CD4-positive, alpha-beta T cell (primary cell): ENCODE measurements at regions not wholly inside any gene's neighbourhood (a gene's known extent, or its start where the extent isn't known, plus 50 kb on each side); places are given as distances from the start of the nearest gene placed in this dataset.

Experiments
- ATAC-seq: fragments of 200-7000 bp; cut with Tn5 transposase; one replicate; pipeline ENCODE4 v1.10.0; 2022; ENCODE audit warnings: mild to moderate bottlenecking; ENCODE audit not compliant: poor library complexity
- CTCF ChIA-PET: fragments of 350-600 bp; sonication (Branson Sonifier 250); formaldehyde crosslinking; loops from one replicate; lab custom pipeline; 2021; ENCODE audit warnings: antibody characterized with exemption, inconsistent platforms; lab: Charles Lee
- POLR2A ChIA-PET: fragments of 350-600 bp; sonication (Branson Sonifier 250); formaldehyde crosslinking; loops from one replicate; lab custom pipeline; 2021; ENCODE audit warnings: antibody characterized with exemption, inconsistent platforms; lab: Charles Lee
- DNase-seq, 14 experiments: peaks; one replicate each; pipeline ENCODE4 v3.0.0-alpha.2; 2013 to 2020; ENCODE audit warnings: mixed read lengths in 2 of 14
- H3K27ac ChIP-seq, 2 donors: one replicate each; pipeline versions ENCODE4 v1.5.1 to v1.7.0; 2013; ENCODE audit warnings: low read length in 2 of 2, low read depth in 1 of 2, mild to moderate bottlenecking in 1 of 2
- H3K27me3 ChIP-seq, 2 experiments: 1 replicate in 1 of 2; 2 replicates in 1 of 2; pipeline versions ENCODE4 v1.6.1 to v1.7.0; 2013; ENCODE audit warnings: low read length in 2 of 2, control low read depth in 1 of 2, mild to moderate bottlenecking in 1 of 2, moderate library complexity in 1 of 2; ENCODE audit not compliant: insufficient read depth in 2 of 2, control insufficient read depth in 1 of 2
- H3K36me3 ChIP-seq: one replicate; pipeline ENCODE4 v1.6.1; 2013; ENCODE audit warnings: low read length, control low read depth; ENCODE audit not compliant: insufficient read depth
- H3K4me1 ChIP-seq: one replicate; pipeline ENCODE4 v1.6.1; 2013; ENCODE audit warnings: low read length, control low read depth; ENCODE audit not compliant: insufficient read depth
- H3K4me3 ChIP-seq: one replicate; pipeline ENCODE4 v1.5.1; 2013; ENCODE audit warnings: mild to moderate bottlenecking, low read length, moderate library complexity
- H3K9me3 ChIP-seq, 2 experiments: 1 replicate in 1 of 2; 2 replicates in 1 of 2; pipeline versions ENCODE4 v1.6.1 to v1.7.0; 2013; ENCODE audit warnings: low read length in 2 of 2, mild to moderate bottlenecking in 2 of 2, control low read depth in 1 of 2, moderate library complexity in 1 of 2; ENCODE audit not compliant: control insufficient read depth in 1 of 2, insufficient read depth in 1 of 2
- H3K27ac Mint-ChIP-seq: one replicate; pipeline ENCODE4 v1.8.0; 2020; ENCODE audit warnings: mixed read lengths
- H3K27me3 Mint-ChIP-seq: one replicate; pipeline ENCODE4 v1.8.0; 2021; ENCODE audit warnings: mixed read lengths
- H3K36me3 Mint-ChIP-seq: one replicate; pipeline ENCODE4 v1.8.0; 2021; ENCODE audit warnings: low read depth, mixed read lengths
- H3K4me1 Mint-ChIP-seq: one replicate; pipeline ENCODE4 v1.8.0; 2021; ENCODE audit warnings: low read depth, mixed read lengths
- H3K4me3 Mint-ChIP-seq: one replicate; pipeline ENCODE4 v1.8.0; 2020; ENCODE audit warnings: mild to moderate bottlenecking, mixed read lengths
- H3K9me3 Mint-ChIP-seq: one replicate; pipeline ENCODE4 v1.8.0; 2020; ENCODE audit warnings: mixed read lengths
- CTCF ChIP-seq: fragments of 200-600 bp; IDR thresholded peaks from one replicate; pipeline ENCODE4 v1.8.0; 2022; ENCODE audit warnings: antibody characterized with exemption, mild to moderate bottlenecking
- intact Hi-C, 2 experiments: fragments of 100-400 bp; cut with DNase I in 1 of 2; cut with micrococcal nuclease in 1 of 2; formaldehyde crosslinking; loops; one replicate each; pipeline versions ENCODE4 v1.15.1 to v1.9.0; 2023 to 2025; cut with DNase I, micrococcal nuclease

GRCh38 chr6:15058200-15059061, 187.4 kb upstream of the JARID2 start:
- Mint-ChIP-seq H3K36me3 (no peaks in the 10 kb centered on the region), H3K27me3 (no peaks in the 10 kb centered on the region), H3K4me3 (no peak overlapping the region), H3K27ac (no peak overlapping the region), H3K9me3 (no peaks in the 10 kb centered on the region), H3K4me1 (no peaks in the 10 kb centered on the region)
- no peak overlapping the region for H3K4me3 ChIP-seq
- POLR2A ChIA-PET: no interaction called here
- H3K27me3 ChIP-seq: no peaks in the 10 kb centered on the region
- no peak overlapping the region for H3K27ac ChIP-seq
- H3K36me3 ChIP-seq: no peaks in the 10 kb centered on the region
- intact Hi-C loops: no loop called here
- no peaks in the 10 kb centered on the region for H3K4me1 ChIP-seq
- H3K9me3 ChIP-seq: peaks cover 0 to 4% of the 10 kb centered on the region in 2 experiments
- no peak for TF ChIP-seq CTCF
- DNase-seq (no peak), ATAC-seq (no peak)
- CTCF ChIA-PET: no interaction called here

GRCh38 chr6:15061180-15061641, 184.7 kb upstream of the JARID2 start:
- TF ChIP-seq CTCF: no peak
- POLR2A ChIA-PET: no interaction called here
- peak in 1 of 14 experiments; percentile 6 for DNase-seq
- Histone ChIP-seq H3K27me3 (no peaks in the 10 kb centered on the region), H3K36me3 (no peaks in the 10 kb centered on the region), H3K4me1 (no peaks in the 10 kb centered on the region), H3K4me3 (no peak overlapping the region), H3K9me3 (peaks cover 0 to 4% of the 10 kb centered on the region in 2 experiments), H3K27ac (no peak overlapping the region)
- CTCF ChIA-PET: no interaction called here
- Mint-ChIP-seq H3K27ac (no peak overlapping the region), H3K4me3 (no peak overlapping the region), H3K9me3 (no peaks in the 10 kb centered on the region), H3K27me3 (no peaks in the 10 kb centered on the region), H3K4me1 (no peaks in the 10 kb centered on the region), H3K36me3 (no peaks in the 10 kb centered on the region)
- ATAC-seq: no peak
- intact Hi-C loops: no loop called here

- H3K4me1 ChIP-seq: no peaks in the 10 kb centered on the region
- H3K27me3 Mint-ChIP-seq: no peaks in the 10 kb centered on the region
- no peaks in the 10 kb centered on the region for H3K36me3 Mint-ChIP-seq
- no peak overlapping the region for H3K27ac Mint-ChIP-seq
- H3K4me1 Mint-ChIP-seq: no peaks in the 10 kb centered on the region
- DNase-seq (no peak), ATAC-seq (no peak)
- no peaks in the 10 kb centered on the region for H3K9me3 Mint-ChIP-seq
- no peak for TF ChIP-seq CTCF
- H3K36me3 ChIP-seq: no peaks in the 10 kb centered on the region
- H3K27ac ChIP-seq: no peak overlapping the region
- ChIA-PET POLR2A (no interaction called here), CTCF (no interaction called here)
- H3K4me3 ChIP-seq: no peak overlapping the region
- intact Hi-C loops: no loop called here
- H3K27me3 ChIP-seq: no peaks in the 10 kb centered on the region
- peaks cover 0 to 4% of the 10 kb centered on the region in 2 experiments for H3K9me3 ChIP-seq
- H3K4me3 Mint-ChIP-seq: no peak overlapping the region
Measured at GRCh38 chr6:15061908-15062515, 183.9 kb upstream of the JARID2 start.
